GM19452 (cell line): ENCODE measurements at regions not wholly inside any gene's neighbourhood (a gene's known extent, or its start where the extent isn't known, plus 50 kb on each side); places are given as distances from the start of the nearest gene placed in this dataset.
"Not testable (repeated sequence)": the region's sequence is repeated elsewhere in the genome, so short reads cannot be mapped to it uniquely, and the experiment has no call there.

ENCODE experiments used
- ATAC-seq: cut with Tn5 transposase; IDR thresholded peaks from one replicate; pipeline ENCODE4 v1.9.1; 2021; ENCODE audit not compliant: unreplicated experiment

- not testable (repeated sequence) for ATAC-seq
These were observed 80.1 kb upstream of the NPSR1 start for GRCh38 chr7:34577934-34578333.

GRCh38 chr7:34581698-34582097 is 76.3 kb upstream of the NPSR1 start:
- ATAC-seq = not testable (repeated sequence)

GRCh38 chr7:34584526-34584925 is 73.5 kb upstream of the NPSR1 start:
- no peak for ATAC-seq

GRCh38 chr7:34596887-34597286 is 61.1 kb upstream of the NPSR1 start:
- no peak for ATAC-seq

GRCh38 chr7:34603711-34604444 is 54.1 kb upstream of the NPSR1 start:
- ATAC-seq = no peak
